ENCODE measurements at regions not wholly inside any gene's neighbourhood (a gene's known extent, or its start where the extent isn't known, plus 50 kb on each side); places are given as distances from the start of the nearest gene placed in this dataset.

DNA sequence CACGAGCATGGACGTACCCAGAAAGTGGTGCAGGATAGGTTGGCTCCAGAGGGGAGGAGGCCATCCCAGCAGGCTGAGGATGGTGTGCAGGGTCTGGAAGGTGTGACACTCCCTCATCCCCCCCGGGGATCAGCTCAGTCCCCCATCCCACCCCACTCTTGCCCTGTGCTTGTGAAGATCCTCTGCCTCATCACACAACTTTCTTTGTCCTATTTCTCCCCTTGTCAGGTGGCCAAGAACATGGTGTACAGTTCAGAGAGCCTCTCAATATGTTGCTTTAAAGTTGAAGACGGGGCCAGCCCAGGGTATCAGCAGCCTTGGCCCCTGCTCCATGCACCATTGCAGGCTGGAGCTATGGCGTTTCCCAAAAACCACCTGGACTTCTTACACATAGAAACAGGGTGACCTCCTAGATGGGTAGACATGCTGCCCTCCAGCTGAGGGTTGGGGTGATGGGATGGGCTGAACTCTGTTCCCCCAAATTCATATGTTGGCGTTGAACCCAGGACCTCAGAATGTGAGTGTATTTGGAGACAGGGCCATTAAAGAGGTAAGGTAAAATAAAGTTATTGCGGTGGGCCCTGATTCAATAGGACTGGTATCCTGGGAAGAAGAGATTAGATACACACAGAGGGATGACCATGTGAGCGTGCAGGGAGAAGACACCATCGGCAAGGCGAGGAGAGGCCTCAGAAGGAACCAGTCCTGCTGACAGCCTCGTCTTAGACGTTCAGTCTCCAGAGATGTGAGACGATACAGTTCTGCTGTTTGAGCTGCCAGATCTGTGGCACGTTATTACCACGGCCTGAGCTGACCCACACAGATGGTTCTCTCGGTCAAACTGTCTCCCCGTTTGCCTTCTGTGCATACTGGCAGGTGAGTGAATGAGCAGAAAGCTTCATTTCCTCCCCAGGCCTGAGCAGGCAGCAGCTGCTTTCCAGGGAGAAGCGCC lies 272.5 kb downstream of the GADD45G start:
- H3K4me3 ChIP-seq (ENCODE audit: low read depth, low read length) = no peak overlapping the region

DNA sequence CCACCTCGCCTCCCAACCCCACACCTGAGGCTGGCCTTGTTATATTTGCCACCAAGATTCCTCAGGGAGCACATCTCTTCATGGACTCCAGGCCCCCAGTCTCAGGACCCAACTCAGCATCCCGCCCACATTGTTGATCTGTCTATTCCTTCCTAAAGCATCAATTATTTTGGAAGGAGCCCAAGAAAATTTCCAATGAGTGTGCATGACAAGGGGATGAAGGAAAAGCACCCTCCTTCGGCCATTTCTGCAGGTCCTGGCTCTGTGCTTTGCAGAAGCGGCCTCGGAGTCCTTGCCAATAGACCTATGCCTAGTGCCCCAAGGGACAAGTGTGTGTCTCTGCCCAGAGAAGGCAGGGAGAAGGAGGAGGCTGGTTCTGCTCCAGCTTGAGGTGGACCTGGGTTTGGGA lies 273.2 kb downstream of the GADD45G start:
- no peak overlapping the region for H3K4me3 ChIP-seq (ENCODE audit: low read depth, low read length)

- no peak overlapping the region for H3K4me3 ChIP-seq (ENCODE audit: low read depth, low read length)
Observed at GRCh38 chr9:89878687-89879086, 273.9 kb downstream of the GADD45G start.

- no peak overlapping the region for H3K4me3 ChIP-seq (ENCODE audit: low read depth, low read length)
Observed at GRCh38 chr9:89879276-89879675, 274.5 kb downstream of the GADD45G start.

DNA sequence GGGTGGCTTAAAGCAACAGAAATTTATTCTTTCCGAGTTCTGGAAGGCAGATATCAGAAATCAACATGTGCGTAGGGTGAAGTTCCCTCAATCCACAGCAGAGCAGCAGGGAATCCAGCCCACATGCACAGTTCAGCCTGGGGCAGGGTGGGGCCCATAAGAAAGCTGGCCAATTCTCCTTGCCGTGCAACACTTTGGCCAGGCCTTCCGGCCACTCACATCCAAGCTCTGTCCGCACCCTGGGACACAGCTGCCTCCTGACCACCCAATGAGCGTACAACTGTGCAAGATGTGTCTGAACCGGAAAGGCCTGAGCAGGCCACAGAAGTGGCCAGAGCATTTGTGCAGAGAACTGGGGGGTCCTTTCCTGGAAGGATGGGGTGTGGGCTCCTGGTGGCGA lies 274.9 kb downstream of the GADD45G start:
- no peak overlapping the region for H3K4me3 ChIP-seq (ENCODE audit: low read depth, low read length)

DNA sequence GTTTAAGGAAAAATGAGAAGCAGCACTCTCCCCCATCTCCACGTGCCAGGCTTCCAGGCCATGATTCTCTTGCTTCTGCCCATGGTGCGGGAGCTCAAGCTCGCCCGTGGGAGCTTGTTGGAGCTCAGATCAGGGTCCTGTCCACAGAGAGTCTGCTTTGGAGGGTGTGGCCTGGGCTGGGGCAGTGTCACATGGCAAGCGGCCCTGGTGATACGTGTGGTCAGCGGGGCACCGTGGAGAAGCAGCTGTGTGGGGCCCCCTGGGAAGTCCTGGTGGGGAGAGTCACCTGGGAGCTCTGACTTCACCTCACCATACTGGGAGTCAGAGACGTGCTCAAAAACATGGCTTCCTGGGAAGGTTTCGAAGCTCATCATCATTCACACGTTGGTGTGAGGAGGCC lies 275.3 kb downstream of the GADD45G start:
- no peak overlapping the region for H3K4me3 ChIP-seq (ENCODE audit: low read depth, low read length)

DNA sequence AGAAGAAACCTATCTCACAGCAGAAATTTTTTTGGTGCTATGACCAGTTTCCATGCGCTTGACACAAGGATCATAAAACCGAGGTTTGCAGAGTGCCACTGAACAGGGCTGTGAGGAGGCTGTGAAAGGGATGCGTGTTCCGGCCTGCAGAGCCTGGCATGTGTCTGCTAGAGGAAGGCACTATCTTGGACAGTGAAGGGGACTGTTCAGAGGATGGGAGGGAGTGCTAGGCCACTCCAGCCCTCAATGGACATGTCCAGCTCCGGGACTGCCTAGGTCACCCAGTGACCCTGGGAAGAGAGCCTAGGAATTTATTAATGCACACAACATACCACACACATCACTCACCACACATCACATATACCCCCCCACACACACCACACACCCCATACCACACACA lies 275.9 kb downstream of the GADD45G start:
- no peak overlapping the region for H3K4me3 ChIP-seq (ENCODE audit: low read depth, low read length)

GRCh38 chr9:89881431-89881830 lies 276.6 kb downstream of the GADD45G start:
- no peak overlapping the region for H3K4me3 ChIP-seq (ENCODE audit: low read depth, low read length)

DNA sequence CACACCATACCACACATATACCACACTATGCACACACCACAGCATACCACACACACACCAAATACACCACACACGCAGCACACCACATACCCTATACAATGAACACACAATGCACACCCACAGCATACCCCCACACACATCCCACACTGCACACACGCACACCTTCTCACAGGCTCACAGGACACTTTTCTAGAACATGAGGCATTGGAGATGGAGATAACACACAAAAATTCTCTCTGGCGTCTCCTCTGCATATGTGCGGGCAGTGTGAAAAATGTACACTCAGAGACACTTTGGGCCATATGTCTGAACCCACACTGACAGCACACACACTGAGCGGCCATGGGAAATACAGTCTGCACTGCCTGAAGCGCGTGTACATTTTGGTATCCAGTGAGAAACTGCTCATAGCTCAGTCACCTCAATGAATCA lies 278.1 kb downstream of the GADD45G start:
- no peak overlapping the region for H3K4me3 ChIP-seq (ENCODE audit: low read depth, low read length)

- H3K4me3 ChIP-seq (ENCODE audit: low read depth, low read length) = no peak overlapping the region
Observed at GRCh38 chr9:89883401-89884341, 278.9 kb downstream of the GADD45G start.

DNA sequence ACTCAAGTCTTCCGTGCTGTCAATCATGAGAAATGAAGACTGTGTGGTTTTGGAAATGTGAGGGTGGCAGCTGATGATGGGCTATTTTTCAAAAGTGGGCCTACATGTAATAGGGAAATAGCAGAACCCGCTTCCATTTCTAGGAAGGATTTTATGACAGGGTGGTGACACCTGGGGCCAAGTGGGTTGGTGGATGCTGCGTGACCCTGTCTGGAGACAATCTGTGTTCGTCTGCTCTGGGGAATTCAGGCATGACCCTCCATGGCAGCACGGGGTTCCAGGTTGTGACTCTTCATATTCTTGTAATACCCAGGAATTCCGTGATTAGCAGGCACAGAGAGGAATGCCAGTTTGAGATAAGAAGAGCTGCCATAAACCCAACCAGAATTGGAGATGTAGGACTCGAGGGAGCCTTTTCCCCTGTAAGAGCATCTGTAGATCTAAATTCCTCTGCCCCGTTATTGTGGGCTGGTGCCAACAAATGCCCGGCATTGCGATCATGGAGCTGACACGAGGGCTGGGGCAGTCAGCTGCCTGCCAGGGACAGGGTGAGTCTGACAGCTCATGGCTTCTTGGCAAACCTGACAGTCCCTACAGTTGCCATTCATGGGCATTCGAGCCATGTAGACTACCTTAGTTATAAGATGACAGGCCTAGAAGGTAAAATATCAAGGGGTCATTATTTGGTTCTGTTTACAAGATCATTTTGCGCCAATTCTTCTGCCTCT lies 279.7 kb downstream of the GADD45G start:
- H3K4me3 ChIP-seq (ENCODE audit: low read depth, low read length) = no peak overlapping the region

- H3K4me3 ChIP-seq (ENCODE audit: low read depth, low read length) = no peak overlapping the region
Observed at GRCh38 chr9:89885156-89885555, 280.3 kb downstream of the GADD45G start.

- no peak overlapping the region for H3K4me3 ChIP-seq (ENCODE audit: low read depth, low read length)
Observed at GRCh38 chr9:89886281-89886700, 281.5 kb downstream of the GADD45G start.

GRCh38 chr9:89887286-89887685 lies 282.5 kb downstream of the GADD45G start:
- H3K4me3 ChIP-seq (ENCODE audit: low read depth, low read length) = no peak overlapping the region

DNA sequence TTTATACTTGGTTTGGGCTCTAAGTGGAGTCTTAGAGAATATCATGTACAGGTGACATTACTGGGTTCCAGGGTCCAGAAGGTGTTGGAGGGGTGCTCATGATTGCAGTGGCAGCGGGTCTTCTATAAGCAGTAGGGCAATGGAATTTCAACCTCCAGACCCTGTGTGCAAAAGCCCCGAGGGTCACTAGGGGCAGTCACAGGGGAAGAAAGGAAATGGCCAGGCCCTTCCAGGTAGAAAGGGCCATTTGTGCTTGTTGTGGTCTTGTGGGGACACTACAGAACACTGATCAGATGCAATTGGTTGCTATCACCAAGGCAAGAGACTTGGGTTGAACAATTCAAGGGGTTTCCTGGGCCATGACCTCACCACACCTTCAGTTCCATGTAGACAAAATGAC lies 283.4 kb downstream of the GADD45G start:
- H3K4me3 ChIP-seq (ENCODE audit: low read depth, low read length) = no peak overlapping the region

- H3K4me3 ChIP-seq (ENCODE audit: low read depth, low read length) = no peak overlapping the region
Observed at GRCh38 chr9:89888677-89889076, 283.9 kb downstream of the GADD45G start.

DNA sequence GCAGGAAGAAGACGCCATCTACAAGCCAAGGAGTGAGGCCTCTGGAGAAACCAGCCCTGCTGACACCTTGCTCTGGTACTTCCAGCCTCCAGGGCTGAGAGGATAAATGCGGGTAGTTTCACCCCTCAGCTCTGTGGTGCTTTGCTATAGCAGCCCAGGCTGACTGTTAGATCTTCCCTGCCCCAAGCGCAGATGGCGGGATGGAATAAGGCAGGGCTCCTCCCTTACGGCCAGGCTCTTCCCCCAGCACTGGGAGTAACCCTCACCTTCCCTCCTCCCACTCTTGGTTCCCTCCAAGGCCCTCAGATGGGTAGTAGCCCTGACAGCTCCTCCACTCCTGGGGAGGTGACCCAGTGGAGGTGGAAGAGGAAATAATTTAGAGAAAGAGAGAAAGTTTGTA lies 285.1 kb downstream of the GADD45G start:
- H3K4me3 ChIP-seq (ENCODE audit: low read depth, low read length) = no peak overlapping the region

GRCh38 chr9:89890326-89890980 lies 285.6 kb downstream of the GADD45G start:
- no peak overlapping the region for H3K4me3 ChIP-seq (ENCODE audit: low read depth, low read length)

DNA sequence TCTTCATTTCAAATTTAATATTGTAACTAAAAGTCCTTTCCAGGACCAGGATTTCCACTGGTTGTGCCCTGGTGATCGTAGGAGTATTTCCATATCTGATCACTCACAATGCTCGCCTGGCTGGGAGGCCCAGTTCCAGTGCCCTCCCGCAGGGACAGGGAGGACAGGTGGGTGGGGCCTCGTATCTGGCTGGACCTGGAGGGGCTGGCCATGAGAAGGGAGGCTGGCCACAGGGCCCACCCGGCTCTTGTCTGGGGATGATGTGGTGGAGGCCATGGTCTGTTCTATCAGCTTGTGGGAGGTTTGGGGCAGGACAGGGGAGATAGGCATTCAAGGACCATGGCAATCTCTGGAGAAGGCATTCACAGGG lies 286.4 kb downstream of the GADD45G start:
- H3K4me3 ChIP-seq (ENCODE audit: low read depth, low read length) = no peak overlapping the region

DNA sequence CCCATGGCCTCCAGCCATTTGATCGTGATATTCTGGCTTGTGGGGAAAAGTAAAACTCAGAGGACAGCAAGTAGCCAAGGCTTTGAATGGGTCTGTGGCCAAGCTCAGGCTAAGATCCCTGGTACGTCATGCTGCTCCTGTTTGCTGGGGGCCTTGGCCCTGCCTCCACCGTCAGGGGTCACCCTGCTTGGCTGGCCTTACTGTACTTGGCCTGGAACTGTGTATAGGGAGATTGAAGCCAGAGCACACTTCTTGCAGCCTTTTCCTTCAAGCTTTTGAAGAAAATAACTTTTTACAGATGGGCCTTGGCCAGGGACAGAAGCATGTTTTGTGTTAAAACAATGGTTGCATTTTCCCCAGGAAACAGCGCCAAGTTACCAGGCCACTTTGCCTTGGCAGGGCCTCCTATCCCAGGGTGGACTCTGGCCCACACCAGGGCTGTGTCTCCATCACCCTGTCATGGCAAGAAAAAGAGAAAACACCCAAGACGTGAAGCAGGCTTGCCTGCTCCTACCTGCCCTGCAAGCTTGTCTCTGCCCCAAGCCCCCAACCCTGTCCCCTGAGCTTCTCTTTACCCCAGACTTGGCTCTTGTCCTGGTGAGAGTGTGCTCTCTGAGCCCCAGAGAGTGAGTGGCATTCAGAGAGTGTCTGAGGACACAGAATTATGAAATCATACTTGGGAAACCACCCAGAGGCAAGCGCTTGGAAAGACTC lies 286.9 kb downstream of the GADD45G start:
- H3K4me3 ChIP-seq (ENCODE audit: low read depth, low read length) = no peak overlapping the region
